ENCODE measurements at regions not wholly inside any gene's neighbourhood (a gene's known extent, or its start where the extent isn't known, plus 50 kb on each side); places are given as distances from the start of the nearest gene placed in this dataset.

GRCh38 chr13:59043016-59043415 is 1120.7 kb downstream of the DIAPH3 start:
- no peak overlapping the region for H3K4me3 Mint-ChIP-seq
- no peaks in the 10 kb centered on the region for H3K36me3 Mint-ChIP-seq (ENCODE audit: low read depth)
- H3K4me1 ChIP-seq (ENCODE audit: insufficient read depth), result peaks cover 15% of the 10 kb centered on the region; the same call in 1 of the 2 replicates
- no peaks in the 10 kb centered on the region for H3K79me2 ChIP-seq (replicated peaks; ENCODE audit: insufficient read depth)
- no peaks in the 10 kb centered on the region for H4K20me1 ChIP-seq (replicated peaks; ENCODE audit: insufficient read depth)
- H3K9me2 ChIP-seq (ENCODE audit: insufficient read depth), result no peaks in the 10 kb centered on the region
- no peak overlapping the region for H3K27ac ChIP-seq (ENCODE audit: low read depth)
- no peaks in the 10 kb centered on the region; the same call in 2 of the 3 replicates for H3K9me3 Mint-ChIP-seq
- H2AFZ ChIP-seq, result no peak overlapping the region
- no peaks in the 10 kb centered on the region for H3K36me3 ChIP-seq (ENCODE audit: insufficient read depth)
- H3K4me2 ChIP-seq, result no peak overlapping the region
- H3K27ac Mint-ChIP-seq, result no peak overlapping the region; the same call in 1 of the 2 replicates
- peaks cover 8% of the 10 kb centered on the region for H3K4me1 Mint-ChIP-seq
- peak; percentile 68 for ATAC-seq
- no peaks in the 10 kb centered on the region for H3K27me3 ChIP-seq (ENCODE audit: insufficient read depth)
- no peak overlapping the region for H3K4me3 ChIP-seq
- no peaks in the 10 kb centered on the region for H3K27me3 Mint-ChIP-seq (ENCODE audit: insufficient read depth, low read depth, poor library complexity)
- TF ChIP-seq, protein P1, sequence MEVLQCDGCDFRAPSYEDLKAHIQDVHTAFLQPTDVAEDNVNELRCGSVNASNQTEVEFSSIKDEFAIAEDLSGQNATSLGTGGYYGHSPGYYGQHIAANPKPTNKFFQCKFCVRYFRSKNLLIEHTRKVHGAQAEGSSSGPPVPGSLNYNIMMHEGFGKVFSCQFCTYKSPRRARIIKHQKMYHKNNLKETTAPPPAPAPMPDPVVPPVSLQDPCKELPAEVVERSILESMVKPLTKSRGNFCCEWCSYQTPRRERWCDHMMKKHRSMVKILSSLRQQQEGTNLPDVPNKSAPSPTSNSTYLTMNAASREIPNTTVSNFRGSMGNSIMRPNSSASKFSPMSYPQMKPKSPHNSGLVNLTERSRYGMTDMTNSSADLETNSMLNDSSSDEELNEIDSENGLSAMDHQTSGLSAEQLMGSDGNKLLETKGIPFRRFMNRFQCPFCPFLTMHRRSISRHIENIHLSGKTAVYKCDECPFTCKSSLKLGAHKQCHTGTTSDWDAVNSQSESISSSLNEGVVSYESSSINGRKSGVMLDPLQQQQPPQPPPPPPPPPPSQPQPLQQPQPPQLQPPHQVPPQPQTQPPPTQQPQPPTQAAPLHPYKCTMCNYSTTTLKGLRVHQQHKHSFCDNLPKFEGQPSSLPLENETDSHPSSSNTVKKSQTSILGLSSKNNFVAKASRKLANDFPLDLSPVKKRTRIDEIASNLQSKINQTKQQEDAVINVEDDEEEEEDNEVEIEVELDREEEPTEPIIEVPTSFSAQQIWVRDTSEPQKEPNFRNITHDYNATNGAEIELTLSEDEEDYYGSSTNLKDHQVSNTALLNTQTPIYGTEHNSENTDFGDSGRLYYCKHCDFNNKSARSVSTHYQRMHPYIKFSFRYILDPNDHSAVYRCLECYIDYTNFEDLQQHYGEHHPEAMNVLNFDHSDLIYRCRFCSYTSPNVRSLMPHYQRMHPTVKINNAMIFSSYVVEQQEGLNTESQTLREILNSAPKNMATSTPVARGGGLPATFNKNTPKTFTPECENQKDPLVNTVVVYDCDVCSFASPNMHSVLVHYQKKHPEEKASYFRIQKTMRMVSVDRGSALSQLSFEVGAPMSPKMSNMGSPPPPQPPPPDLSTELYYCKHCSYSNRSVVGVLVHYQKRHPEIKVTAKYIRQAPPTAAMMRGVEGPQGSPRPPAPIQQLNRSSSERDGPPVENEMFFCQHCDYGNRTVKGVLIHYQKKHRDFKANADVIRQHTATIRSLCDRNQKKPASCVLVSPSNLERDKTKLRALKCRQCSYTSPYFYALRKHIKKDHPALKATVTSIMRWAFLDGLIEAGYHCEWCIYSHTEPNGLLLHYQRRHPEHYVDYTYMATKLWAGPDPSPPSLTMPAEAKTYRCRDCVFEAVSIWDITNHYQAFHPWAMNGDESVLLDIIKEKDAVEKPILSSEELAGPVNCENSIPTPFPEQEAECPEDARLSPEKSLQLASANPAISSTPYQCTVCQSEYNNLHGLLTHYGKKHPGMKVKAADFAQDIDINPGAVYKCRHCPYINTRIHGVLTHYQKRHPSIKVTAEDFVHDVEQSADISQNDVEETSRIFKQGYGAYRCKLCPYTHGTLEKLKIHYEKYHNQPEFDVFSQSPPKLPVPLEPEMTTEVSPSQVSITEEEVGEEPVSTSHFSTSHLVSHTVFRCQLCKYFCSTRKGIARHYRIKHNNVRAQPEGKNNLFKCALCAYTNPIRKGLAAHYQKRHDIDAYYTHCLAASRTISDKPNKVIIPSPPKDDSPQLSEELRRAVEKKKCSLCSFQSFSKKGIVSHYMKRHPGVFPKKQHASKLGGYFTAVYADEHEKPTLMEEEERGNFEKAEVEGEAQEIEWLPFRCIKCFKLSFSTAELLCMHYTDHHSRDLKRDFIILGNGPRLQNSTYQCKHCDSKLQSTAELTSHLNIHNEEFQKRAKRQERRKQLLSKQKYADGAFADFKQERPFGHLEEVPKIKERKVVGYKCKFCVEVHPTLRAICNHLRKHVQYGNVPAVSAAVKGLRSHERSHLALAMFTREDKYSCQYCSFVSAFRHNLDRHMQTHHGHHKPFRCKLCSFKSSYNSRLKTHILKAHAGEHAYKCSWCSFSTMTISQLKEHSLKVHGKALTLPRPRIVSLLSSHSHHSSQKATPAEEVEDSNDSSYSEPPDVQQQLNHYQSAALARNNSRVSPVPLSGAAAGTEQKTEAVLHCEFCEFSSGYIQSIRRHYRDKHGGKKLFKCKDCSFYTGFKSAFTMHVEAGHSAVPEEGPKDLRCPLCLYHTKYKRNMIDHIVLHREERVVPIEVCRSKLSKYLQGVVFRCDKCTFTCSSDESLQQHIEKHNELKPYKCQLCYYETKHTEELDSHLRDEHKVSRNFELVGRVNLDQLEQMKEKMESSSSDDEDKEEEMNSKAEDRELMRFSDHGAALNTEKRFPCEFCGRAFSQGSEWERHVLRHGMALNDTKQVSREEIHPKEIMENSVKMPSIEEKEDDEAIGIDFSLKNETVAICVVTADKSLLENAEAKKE (CRISPR knock-in tag; IDR thresholded peaks at IDR 0.05), result no peak
- TF ChIP-seq REST (IDR thresholded peaks at IDR 0.05; ENCODE audit: unreplicated experiment) (no peak), CREB1 (CRISPR knock-in tag; IDR thresholded peaks at IDR 0.05; ENCODE audit: low read depth) (no peak), STAT1 (IDR thresholded peaks at IDR 0.05; ENCODE audit: unreplicated experiment) (no peak), NANOG (IDR thresholded peaks at IDR 0.05; ENCODE audit: borderline replicate concordance) (no peak), JUNB (IDR thresholded peaks at IDR 0.05; ENCODE audit: unreplicated experiment) (no peak), POLR2AphosphoS5 (IDR thresholded peaks at IDR 0.05; ENCODE audit: low read depth) (no peak), ETS1 (IDR thresholded peaks at IDR 0.05) (no peak), ZNF114 (CRISPR knock-in tag; IDR thresholded peaks at IDR 0.05) (no peak), EZH2 (IDR thresholded peaks at IDR 0.05; ENCODE audit: low read depth, unreplicated experiment) (no peak), EZH2phosphoT487 (IDR thresholded peaks at IDR 0.05; ENCODE audit: unreplicated experiment) (no peak), ZNF331 (CRISPR knock-in tag; IDR thresholded peaks at IDR 0.05; ENCODE audit: low read depth) (no peak)
- TF ChIP-seq, protein P2, sequence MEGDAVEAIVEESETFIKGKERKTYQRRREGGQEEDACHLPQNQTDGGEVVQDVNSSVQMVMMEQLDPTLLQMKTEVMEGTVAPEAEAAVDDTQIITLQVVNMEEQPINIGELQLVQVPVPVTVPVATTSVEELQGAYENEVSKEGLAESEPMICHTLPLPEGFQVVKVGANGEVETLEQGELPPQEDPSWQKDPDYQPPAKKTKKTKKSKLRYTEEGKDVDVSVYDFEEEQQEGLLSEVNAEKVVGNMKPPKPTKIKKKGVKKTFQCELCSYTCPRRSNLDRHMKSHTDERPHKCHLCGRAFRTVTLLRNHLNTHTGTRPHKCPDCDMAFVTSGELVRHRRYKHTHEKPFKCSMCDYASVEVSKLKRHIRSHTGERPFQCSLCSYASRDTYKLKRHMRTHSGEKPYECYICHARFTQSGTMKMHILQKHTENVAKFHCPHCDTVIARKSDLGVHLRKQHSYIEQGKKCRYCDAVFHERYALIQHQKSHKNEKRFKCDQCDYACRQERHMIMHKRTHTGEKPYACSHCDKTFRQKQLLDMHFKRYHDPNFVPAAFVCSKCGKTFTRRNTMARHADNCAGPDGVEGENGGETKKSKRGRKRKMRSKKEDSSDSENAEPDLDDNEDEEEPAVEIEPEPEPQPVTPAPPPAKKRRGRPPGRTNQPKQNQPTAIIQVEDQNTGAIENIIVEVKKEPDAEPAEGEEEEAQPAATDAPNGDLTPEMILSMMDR (conservative IDR thresholded peaks at IDR 0.05; ENCODE audit: low read depth in 2 of 2), result no peak
- H3F3A ChIP-seq (replicated peaks; ENCODE audit: low read depth), result no peaks in the 10 kb centered on the region
- DNase-seq (ENCODE audit: low spot score), result peak; percentile 20

Data from GM23338 (cell line).